DND-41 (cell line): ENCODE measurements at regions not wholly inside any gene's neighbourhood (a gene's known extent, or its start where the extent isn't known, plus 50 kb on each side); places are given as distances from the start of the nearest gene placed in this dataset.
A peak's percentile ranks its signal among the peaks of the same experiment; 100 is the strongest.

ENCODE experiments used
- ATAC-seq: fragments of 200-7000 bp; cut with Tn5 transposase; 3 replicates; pipeline ENCODE4 v1.9.1; 2021; ENCODE audit warnings: low read depth; ENCODE audit not compliant: insufficient read depth
- DNase-seq: peaks from one replicate; pipeline ENCODE4 v3.0.0-alpha.2; 2020
- H2AFZ ChIP-seq: 2 replicates; pipeline ENCODE4 v1.6.0; 2012; ENCODE audit warnings: low read depth, low read length
- H3K27ac ChIP-seq: 2 replicates; pipeline ENCODE4 v1.5.1; 2012; ENCODE audit warnings: low read length, inconsistent platforms
- H3K27me3 ChIP-seq: fragments of 200-600 bp; sonication (generic); 2 replicates; pipeline ENCODE4 v1.6.0; 2012; ENCODE audit warnings: low read length, mild to moderate bottlenecking, inconsistent platforms; ENCODE audit not compliant: insufficient read depth, poor library complexity
- H3K36me3 ChIP-seq: 2 replicates; pipeline ENCODE4 v1.5.1; 2012; ENCODE audit warnings: low read length, inconsistent platforms; ENCODE audit not compliant: insufficient read depth
- H3K4me1 ChIP-seq: 2 replicates; pipeline ENCODE4 v1.5.1; 2012; ENCODE audit warnings: mild to moderate bottlenecking, low read length; ENCODE audit not compliant: insufficient read depth
- H3K4me2 ChIP-seq: 2 replicates; pipeline ENCODE4 v1.6.0; 2012; ENCODE audit warnings: mild to moderate bottlenecking, moderate library complexity, low read length, inconsistent platforms; ENCODE audit not compliant: insufficient read depth
- H3K4me3 ChIP-seq, 2 experiments: fragments of 200-600 bp in 1 of 2; shearing (Covaris generic) in 1 of 2; 2 replicates each; pipeline ENCODE4 v1.5.1; 2012 to 2016; ENCODE audit warnings: inconsistent platforms in 2 of 2, low read length in 2 of 2, mild to moderate bottlenecking in 2 of 2, low read depth in 1 of 2, moderate library complexity in 1 of 2
- H3K79me2 ChIP-seq: 2 replicates; pipeline ENCODE4 v1.6.0; 2012; ENCODE audit warnings: low read length, inconsistent platforms; ENCODE audit not compliant: insufficient read depth
- H3K9ac ChIP-seq: 2 replicates; pipeline ENCODE4 v1.6.0; 2012; ENCODE audit warnings: low read depth, mild to moderate bottlenecking, inconsistent platforms, low read length, moderate library complexity
- H3K9me3 ChIP-seq: 2 replicates; pipeline ENCODE4 v1.5.1; 2012; ENCODE audit warnings: low read length, moderate library complexity, mild to moderate bottlenecking, inconsistent platforms; ENCODE audit not compliant: insufficient read depth, severe bottlenecking
- H4K20me1 ChIP-seq: 2 replicates; pipeline ENCODE4 v1.6.0; 2012; ENCODE audit warnings: low read length; ENCODE audit not compliant: insufficient read depth
- CTCF ChIP-seq: IDR thresholded peaks from 2 replicates; pipeline ENCODE4 v1.5.1; 2012; ENCODE audit warnings: borderline replicate concordance, low read length, moderate library complexity, mild to moderate bottlenecking; ENCODE audit not compliant: poor library complexity, severe bottlenecking; ENCODE audit errors: extremely low read depth
- EZH2 ChIP-seq: IDR thresholded peaks from 3 replicates; pipeline ENCODE4 v1.6.1; 2012; ENCODE audit warnings: borderline replicate concordance, low read depth, mild to moderate bottlenecking, moderate library complexity, low read length, inconsistent platforms; ENCODE audit not compliant: severe bottlenecking

GRCh38 chr15:91468871-91469580 is 369.0 kb downstream of the SV2B start:
- Histone ChIP-seq H3K9me3 (no peaks in the 10 kb centered on the region), H3K27me3 (no peaks in the 10 kb centered on the region), H3K4me2 (no peak overlapping the region), H3K9ac (no peak overlapping the region; the same call in 1 of the 2 replicates), H3K4me3 (no peak overlapping the region), H3K27ac (peak overlapping the region; percentile 57), H3K79me2 (no peaks in the 10 kb centered on the region), H3K4me1 (peaks cover 51% of the 10 kb centered on the region), H4K20me1 (no peaks in the 10 kb centered on the region), H3K36me3 (no peaks in the 10 kb centered on the region), H2AFZ (peak overlapping the region; percentile 10; the same call in 1 of the 2 replicates)
- no peak for TF ChIP-seq CTCF
- TF ChIP-seq EZH2 = no peak
- DNase-seq (peak; percentile 49), ATAC-seq (no peak)

- no peak for TF ChIP-seq CTCF
- TF ChIP-seq EZH2 = no peak
- Histone ChIP-seq H2AFZ (no peak overlapping the region), H3K4me2 (no peak overlapping the region), H3K36me3 (no peaks in the 10 kb centered on the region), H4K20me1 (no peaks in the 10 kb centered on the region), H3K27me3 (no peaks in the 10 kb centered on the region), H3K27ac (peak overlapping the region; percentile 57), H3K9ac (no peak overlapping the region; the same call in 1 of the 2 replicates), H3K4me1 (peaks cover 51% of the 10 kb centered on the region), H3K9me3 (no peaks in the 10 kb centered on the region), H3K79me2 (no peaks in the 10 kb centered on the region), H3K4me3 (no peak overlapping the region)
- ATAC-seq = peak; percentile 84
- peak; percentile 89 for DNase-seq
These were observed 369.8 kb downstream of the SV2B start for GRCh38 chr15:91469632-91470567.

DNA sequence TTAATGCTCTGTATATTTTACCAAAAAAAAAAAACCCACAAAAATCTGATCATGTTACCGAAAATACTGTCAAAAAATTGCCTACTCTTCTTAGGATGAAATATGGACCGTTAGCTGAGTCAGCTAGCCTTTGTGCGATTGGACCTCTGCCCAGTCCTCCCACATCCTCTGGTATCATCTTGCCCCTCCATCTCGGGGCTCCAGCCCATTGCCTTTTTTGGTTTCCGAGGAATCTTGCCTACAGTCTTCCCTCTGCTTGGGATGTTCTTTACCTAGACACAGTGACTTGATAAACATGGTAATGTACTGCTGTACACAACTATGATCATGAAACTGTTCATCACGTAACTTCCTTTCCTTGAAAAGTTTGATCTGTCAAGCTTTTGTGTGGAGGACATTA is 371.4 kb downstream of the SV2B start:
- DNase-seq (peak; percentile 46), ATAC-seq (no peak)
- no peaks in the 10 kb centered on the region for H3K36me3 ChIP-seq
- H3K4me2 ChIP-seq = 0 out of 2 replicates have a peak overlapping the region, but pooled peaks have one; percentile 16
- no peaks in the 10 kb centered on the region for H3K9me3 ChIP-seq
- H2AFZ ChIP-seq = no peak overlapping the region
- H4K20me1 ChIP-seq = no peaks in the 10 kb centered on the region
- H3K79me2 ChIP-seq = no peaks in the 10 kb centered on the region
- peaks cover 51% of the 10 kb centered on the region for H3K4me1 ChIP-seq
- H3K27ac ChIP-seq = peak overlapping the region; percentile 54; the same call in 1 of the 2 replicates
- H3K27me3 ChIP-seq = no peaks in the 10 kb centered on the region
- no peak overlapping the region for H3K9ac ChIP-seq
- TF ChIP-seq CTCF (no peak), EZH2 (no peak)
- H3K4me3 ChIP-seq = no peak overlapping the region
